ENCODE measurements at regions not wholly inside any gene's neighbourhood (a gene's known extent, or its start where the extent isn't known, plus 50 kb on each side); places are given as distances from the start of the nearest gene placed in this dataset.
"Not testable (repeated sequence)": the region's sequence is repeated elsewhere in the genome, so short reads cannot be mapped to it uniquely, and the experiment has no call there.

DNA sequence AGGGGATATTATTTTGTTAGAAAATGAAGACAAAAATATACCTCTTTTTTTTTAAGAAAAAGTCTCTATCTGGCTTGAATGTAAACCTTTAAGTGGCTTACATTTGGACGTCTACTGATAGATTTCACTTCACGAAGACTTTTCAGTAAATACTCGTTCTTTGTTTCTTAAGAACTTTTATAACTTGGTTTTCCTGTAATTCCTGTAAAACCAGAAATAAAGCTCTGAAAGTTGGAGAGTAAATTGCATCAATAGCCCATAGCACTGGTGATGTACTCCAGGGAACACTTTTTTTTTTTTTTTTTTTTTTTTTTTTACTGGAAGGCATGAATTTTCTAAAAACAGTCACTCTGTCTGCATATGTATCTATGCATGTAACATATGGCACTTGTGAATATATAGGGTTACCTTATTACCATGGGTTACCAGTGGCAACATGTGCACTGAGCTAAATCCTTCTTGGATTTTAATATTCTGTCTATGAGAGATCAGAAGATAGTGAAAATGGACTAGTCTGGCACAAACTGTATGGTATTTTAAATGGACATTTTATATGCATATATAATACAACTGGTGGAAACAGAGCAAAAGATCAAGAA, 309.2 kb upstream of the TCF4 start:
- Histone ChIP-seq H3K9me3 (ENCODE audit: control insufficient read depth, insufficient read depth, low read length) (no peaks in the 10 kb centered on the region), H3K4me3 (ENCODE audit: low read depth, low read length) (no peak overlapping the region), H3K27me3 (ENCODE audit: control insufficient read depth, insufficient read depth, low read length) (no peaks in the 10 kb centered on the region), H3K27ac (ENCODE audit: low read depth, low read length) (no peak overlapping the region)
- CTCF ChIA-PET, result interaction anchor here (0.6 to 1.0 kb wide), 2 partner anchors 23 to 101 kb away, joined by 3 read pairs; no protein-coding TSS in a partner anchor
- POLR2A ChIA-PET, result no interaction called here
- TF ChIP-seq, protein P1, sequence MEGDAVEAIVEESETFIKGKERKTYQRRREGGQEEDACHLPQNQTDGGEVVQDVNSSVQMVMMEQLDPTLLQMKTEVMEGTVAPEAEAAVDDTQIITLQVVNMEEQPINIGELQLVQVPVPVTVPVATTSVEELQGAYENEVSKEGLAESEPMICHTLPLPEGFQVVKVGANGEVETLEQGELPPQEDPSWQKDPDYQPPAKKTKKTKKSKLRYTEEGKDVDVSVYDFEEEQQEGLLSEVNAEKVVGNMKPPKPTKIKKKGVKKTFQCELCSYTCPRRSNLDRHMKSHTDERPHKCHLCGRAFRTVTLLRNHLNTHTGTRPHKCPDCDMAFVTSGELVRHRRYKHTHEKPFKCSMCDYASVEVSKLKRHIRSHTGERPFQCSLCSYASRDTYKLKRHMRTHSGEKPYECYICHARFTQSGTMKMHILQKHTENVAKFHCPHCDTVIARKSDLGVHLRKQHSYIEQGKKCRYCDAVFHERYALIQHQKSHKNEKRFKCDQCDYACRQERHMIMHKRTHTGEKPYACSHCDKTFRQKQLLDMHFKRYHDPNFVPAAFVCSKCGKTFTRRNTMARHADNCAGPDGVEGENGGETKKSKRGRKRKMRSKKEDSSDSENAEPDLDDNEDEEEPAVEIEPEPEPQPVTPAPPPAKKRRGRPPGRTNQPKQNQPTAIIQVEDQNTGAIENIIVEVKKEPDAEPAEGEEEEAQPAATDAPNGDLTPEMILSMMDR (IDR thresholded peaks at IDR 0.05; ENCODE audit: low read depth, low read length), result no peak
- DNase-seq (ENCODE audit: low read depth, low spot score), result no peak

DNA sequence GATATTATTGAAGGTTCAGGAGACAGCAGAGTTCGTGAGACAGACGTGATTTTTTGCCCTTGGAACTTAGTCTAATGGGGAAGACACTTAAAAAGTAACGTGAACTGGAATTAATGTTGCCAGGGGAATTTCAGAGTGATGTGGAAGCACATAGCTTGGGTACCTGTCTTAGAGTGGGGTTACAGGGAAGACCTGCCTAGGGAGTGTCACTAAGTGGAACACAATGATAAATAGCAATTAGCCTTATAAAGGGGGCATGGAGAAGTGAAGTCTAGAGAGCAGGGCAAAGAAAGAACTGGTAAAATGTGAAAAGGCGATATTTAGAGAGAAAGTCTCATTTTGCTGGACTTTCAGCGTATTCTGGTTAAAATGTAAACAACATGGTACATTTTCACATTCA, 306.0 kb upstream of the TCF4 start:
- CTCF ChIA-PET, result interaction anchor here (0.6 kb wide), 1 partner anchor 45 kb away, joined by 3 read pairs; no protein-coding TSS in a partner anchor
- TF ChIP-seq, protein P1 (IDR thresholded peaks at IDR 0.05; ENCODE audit: low read depth, low read length), result no peak

DNA sequence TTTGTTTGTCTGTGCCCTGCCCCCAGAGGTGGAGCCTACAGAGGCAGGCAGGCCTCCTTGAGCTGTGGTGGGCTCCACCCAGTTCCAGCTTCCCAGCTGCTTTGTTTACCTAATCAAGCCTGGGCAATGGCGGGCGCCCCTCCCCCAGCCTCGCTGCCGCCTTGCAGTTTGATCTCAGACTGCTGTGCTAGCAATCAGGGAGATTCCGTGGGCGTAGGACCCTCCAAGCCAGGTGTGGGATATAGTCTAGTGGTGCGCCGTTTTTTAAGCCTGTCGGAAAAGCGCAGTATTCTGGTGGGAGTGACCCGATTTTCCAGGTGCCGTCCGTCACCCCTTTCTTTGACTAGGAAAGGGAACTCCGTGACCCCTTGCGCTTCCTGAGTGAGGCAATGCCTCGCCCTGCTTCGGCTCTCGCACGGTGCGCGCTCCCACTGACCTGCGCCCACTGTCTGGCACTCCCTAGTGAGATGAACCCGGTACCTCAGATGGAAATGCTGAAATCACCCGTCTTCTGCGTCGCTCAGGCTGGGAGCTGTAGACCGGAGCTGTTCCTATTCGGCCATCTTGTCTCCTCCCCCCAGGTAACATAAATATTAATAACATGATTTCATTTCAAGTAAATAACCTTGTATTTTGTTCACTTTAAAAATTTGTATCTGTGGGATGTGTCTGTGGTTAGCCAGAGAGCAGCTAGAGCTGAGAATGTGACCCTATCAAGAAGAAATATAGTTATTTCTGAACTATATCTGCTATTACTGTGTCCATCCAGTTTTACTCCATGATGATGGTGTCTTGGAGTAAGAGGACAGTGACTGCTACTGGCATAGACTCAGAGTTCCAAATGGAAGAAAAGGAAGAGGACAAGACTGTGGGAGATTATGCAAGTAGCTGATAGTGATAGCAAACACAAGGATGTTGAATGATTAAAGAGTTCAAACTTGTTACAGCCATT, 305.1 kb upstream of the TCF4 start:
- CTCF ChIA-PET; H3K4me3 ChIP-seq (ENCODE audit: low read depth, low read length); H3K27me3 ChIP-seq (ENCODE audit: control insufficient read depth, insufficient read depth, low read length); H3K27ac ChIP-seq (ENCODE audit: low read depth, low read length); H3K9me3 ChIP-seq (ENCODE audit: control insufficient read depth, insufficient read depth, low read length); DNase-seq (ENCODE audit: low read depth, low spot score); POLR2A ChIA-PET: not testable (repeated sequence)

More for the DNA sequence above, 306.0 kb upstream of the TCF4 start:
- POLR2A ChIA-PET, result no interaction called here
- H3K4me3 ChIP-seq (ENCODE audit: low read depth, low read length), result no peak overlapping the region
- DNase-seq (ENCODE audit: low read depth, low spot score), result no peak
- no peak overlapping the region for H3K27ac ChIP-seq (ENCODE audit: low read depth, low read length)
- H3K27me3 ChIP-seq (ENCODE audit: control insufficient read depth, insufficient read depth, low read length), result no peaks in the 10 kb centered on the region
- H3K9me3 ChIP-seq (ENCODE audit: control insufficient read depth, insufficient read depth, low read length), result no peaks in the 10 kb centered on the region

DNA sequence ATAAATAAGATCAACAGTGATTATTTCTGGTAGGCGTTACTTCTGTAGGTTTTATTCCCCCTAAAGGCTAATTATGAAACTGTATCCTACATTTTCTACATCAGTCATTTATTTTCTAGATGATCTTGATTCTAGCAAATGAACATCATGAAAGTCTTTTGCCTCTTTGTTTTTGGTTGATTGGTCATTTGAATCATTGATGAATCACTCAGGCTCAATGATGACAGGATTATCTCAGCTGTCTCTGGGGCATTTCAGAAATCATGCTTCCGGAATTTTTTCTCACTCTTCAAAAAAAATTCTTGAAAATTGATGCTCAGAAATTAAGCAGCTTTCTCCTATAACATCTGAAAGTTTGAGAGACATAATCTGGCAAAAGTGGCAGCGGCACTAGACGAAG, 298.9 kb upstream of the TCF4 start:
- no peak for DNase-seq (ENCODE audit: low read depth, low spot score)

DNA sequence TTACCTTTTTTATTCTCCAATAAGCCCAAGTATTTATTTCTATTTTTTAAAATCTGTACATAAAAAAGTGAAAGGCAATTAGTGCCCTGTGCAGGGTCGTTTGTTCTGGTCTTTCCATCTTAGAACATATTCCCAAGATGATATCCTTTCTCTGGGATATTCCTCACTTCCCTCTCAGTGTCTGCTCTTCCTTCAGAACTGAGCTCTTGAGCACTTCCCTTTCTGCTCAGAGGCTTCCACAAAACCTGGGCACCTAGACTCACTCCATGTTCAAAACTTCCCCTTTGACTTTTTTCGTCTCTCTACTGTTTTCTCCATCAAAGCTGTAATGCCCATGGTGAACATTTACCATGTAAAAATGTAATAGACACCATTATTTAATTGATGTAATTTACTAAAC, 296.5 kb upstream of the TCF4 start:
- TF ChIP-seq, protein P1 (IDR thresholded peaks at IDR 0.05; ENCODE audit: low read depth, low read length), result no peak
- no peak for DNase-seq (ENCODE audit: low read depth, low spot score)

More for the DNA sequence above, 298.9 kb upstream of the TCF4 start:
- Histone ChIP-seq H3K9me3 (ENCODE audit: control insufficient read depth, insufficient read depth, low read length) (no peaks in the 10 kb centered on the region), H3K4me3 (ENCODE audit: low read depth, low read length) (no peak overlapping the region), H3K27ac (ENCODE audit: low read depth, low read length) (no peak overlapping the region), H3K27me3 (ENCODE audit: control insufficient read depth, insufficient read depth, low read length) (no peaks in the 10 kb centered on the region)
- TF ChIP-seq, protein P1 (IDR thresholded peaks at IDR 0.05; ENCODE audit: low read depth, low read length), result no peak
- CTCF ChIA-PET, result no interaction called here
- POLR2A ChIA-PET, result no interaction called here

More for the DNA sequence above, 296.5 kb upstream of the TCF4 start:
- H3K27ac ChIP-seq (ENCODE audit: low read depth, low read length), result no peak overlapping the region
- ChIA-PET CTCF (interaction anchor here (0.7 kb wide), 1 partner anchor 102 kb away, joined by 3 read pairs; no protein-coding TSS in a partner anchor), POLR2A (no interaction called here)
- no peaks in the 10 kb centered on the region for H3K27me3 ChIP-seq (ENCODE audit: control insufficient read depth, insufficient read depth, low read length)
- H3K4me3 ChIP-seq (ENCODE audit: low read depth, low read length), result no peak overlapping the region
- H3K9me3 ChIP-seq (ENCODE audit: control insufficient read depth, insufficient read depth, low read length), result no peaks in the 10 kb centered on the region

Measured in AG04450 (cell line).